DOHH2 (cell line): ENCODE measurements at regions not wholly inside any gene's neighbourhood (a gene's known extent, or its start where the extent isn't known, plus 50 kb on each side); places are given as distances from the start of the nearest gene placed in this dataset.

Source experiments
- H3F3A ChIP-seq: fragments of 200-600 bp; sonication (generic), shearing (Covaris generic); 2 replicates; pipeline ENCODE4 v1.6.0; 2016; ENCODE audit warnings: antibody characterized with exemption, mild to moderate bottlenecking; ENCODE audit not compliant: control insufficient read depth, insufficient read depth
- H3K27ac ChIP-seq: fragments of 200-600 bp; sonication (generic); 2 replicates; pipeline ENCODE4 v1.5.1; 2014; ENCODE audit warnings: low read depth, mild to moderate bottlenecking, low read length, moderate library complexity
- H3K27me3 ChIP-seq: fragments of 200-600 bp; sonication (generic); 2 replicates; pipeline ENCODE4 v1.6.1; 2014; ENCODE audit warnings: mild to moderate bottlenecking, low read length, mixed read lengths; ENCODE audit not compliant: control insufficient read depth
- H3K36me3 ChIP-seq: fragments of 200-600 bp; sonication (generic); 2 replicates; pipeline ENCODE4 v1.6.1; 2014; ENCODE audit warnings: mild to moderate bottlenecking, low read length, moderate library complexity, mixed read lengths; ENCODE audit not compliant: control insufficient read depth
- H3K4me1 ChIP-seq: fragments of 200-600 bp; sonication (generic); 2 replicates; pipeline ENCODE4 v1.6.1; 2014; ENCODE audit warnings: mild to moderate bottlenecking, low read length, mixed read lengths; ENCODE audit not compliant: control insufficient read depth
- H3K4me2 ChIP-seq: fragments of 200-600 bp; sonication (generic); 2 replicates; pipeline ENCODE4 v1.6.0; 2014; ENCODE audit warnings: mild to moderate bottlenecking, low read length, moderate library complexity
- H3K4me3 ChIP-seq: fragments of 200-600 bp; sonication (generic); 2 replicates; pipeline ENCODE4 v1.5.1; 2014; ENCODE audit warnings: mild to moderate bottlenecking, low read length, mixed read lengths
- H3K79me2 ChIP-seq: fragments of 200-600 bp; sonication (generic); 2 replicates; pipeline ENCODE4 v1.6.1; 2014; ENCODE audit warnings: mild to moderate bottlenecking, low read length, mixed read lengths; ENCODE audit not compliant: control insufficient read depth
- H3K9me2 ChIP-seq: fragments of 200-600 bp; sonication (generic); replicated peaks from 2 replicates; pipeline ENCODE4 v1.6.1; 2014; ENCODE audit warnings: mild to moderate bottlenecking, low read length, mixed read lengths; ENCODE audit not compliant: control insufficient read depth
- H3K9me3 ChIP-seq: fragments of 200-600 bp; sonication (generic); 2 replicates; pipeline ENCODE4 v1.6.1; 2014; ENCODE audit warnings: antibody characterized with exemption, low read length, mixed read lengths; ENCODE audit not compliant: control insufficient read depth, insufficient read depth
- H4K20me1 ChIP-seq: fragments of 200-600 bp; sonication (generic); 2 replicates; pipeline ENCODE4 v1.6.0; 2014; ENCODE audit warnings: low read depth, mild to moderate bottlenecking, antibody characterized with exemption, low read length, moderate library complexity; ENCODE audit not compliant: control insufficient read depth, insufficient read depth
- EZH2phosphoT487 ChIP-seq: fragments of 200-600 bp; sonication (generic); IDR thresholded peaks from 2 replicates; pipeline ENCODE4 v1.6.1; 2017; ENCODE audit warnings: borderline replicate concordance, mild to moderate bottlenecking, antibody characterized with exemption, low read length, moderate library complexity, mixed read lengths
- TF ChIP-seq, protein P1 (sequence below): fragments of 200-600 bp; sonication (generic); IDR thresholded peaks from one replicate; pipeline ENCODE4 v1.5.1; 2014; ENCODE audit warnings: antibody characterized with exemption, mild to moderate bottlenecking, low read depth, low read length; ENCODE audit not compliant: poor library complexity, severe bottlenecking

DNA sequence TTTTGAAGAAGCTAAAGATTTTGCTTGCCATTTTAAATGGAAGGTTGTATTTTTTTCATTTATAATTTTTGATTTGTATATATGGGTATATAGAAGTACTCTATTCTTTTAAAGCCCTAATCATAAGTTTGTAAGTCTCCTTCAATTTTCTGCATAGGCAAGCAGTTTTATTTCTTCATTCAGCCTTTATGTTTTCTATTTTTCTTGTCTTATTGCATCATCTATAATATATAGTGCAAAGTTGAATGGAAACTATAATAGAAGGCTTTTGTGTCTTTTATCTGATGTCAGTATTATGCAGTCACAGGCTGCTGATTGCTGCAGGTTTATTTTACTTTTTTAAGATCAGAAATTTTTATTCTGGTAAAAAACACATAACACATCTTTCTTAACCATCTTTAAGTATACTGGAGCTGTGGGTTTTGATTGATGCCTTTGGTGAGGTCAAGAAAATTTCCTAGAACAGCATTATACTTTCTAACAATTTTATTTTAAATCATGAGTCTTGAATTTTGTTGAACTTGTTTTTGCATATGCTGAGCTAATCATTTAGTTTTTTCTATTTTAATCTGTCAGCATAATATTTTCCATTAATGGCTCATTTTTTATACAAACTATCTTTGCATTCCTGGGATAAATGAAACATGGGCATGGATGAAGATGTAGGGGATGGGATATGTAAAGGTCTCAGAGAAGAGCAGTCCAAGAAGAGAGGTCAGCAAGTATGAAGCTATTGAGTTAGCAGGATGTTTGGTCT is 366.7 kb upstream of the MAP3K7 start:
- TF ChIP-seq EZH2phosphoT487, result no peak
- TF ChIP-seq, protein P1, sequence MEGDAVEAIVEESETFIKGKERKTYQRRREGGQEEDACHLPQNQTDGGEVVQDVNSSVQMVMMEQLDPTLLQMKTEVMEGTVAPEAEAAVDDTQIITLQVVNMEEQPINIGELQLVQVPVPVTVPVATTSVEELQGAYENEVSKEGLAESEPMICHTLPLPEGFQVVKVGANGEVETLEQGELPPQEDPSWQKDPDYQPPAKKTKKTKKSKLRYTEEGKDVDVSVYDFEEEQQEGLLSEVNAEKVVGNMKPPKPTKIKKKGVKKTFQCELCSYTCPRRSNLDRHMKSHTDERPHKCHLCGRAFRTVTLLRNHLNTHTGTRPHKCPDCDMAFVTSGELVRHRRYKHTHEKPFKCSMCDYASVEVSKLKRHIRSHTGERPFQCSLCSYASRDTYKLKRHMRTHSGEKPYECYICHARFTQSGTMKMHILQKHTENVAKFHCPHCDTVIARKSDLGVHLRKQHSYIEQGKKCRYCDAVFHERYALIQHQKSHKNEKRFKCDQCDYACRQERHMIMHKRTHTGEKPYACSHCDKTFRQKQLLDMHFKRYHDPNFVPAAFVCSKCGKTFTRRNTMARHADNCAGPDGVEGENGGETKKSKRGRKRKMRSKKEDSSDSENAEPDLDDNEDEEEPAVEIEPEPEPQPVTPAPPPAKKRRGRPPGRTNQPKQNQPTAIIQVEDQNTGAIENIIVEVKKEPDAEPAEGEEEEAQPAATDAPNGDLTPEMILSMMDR, result no peak
- Histone ChIP-seq H3K9me3 (no peaks in the 10 kb centered on the region), H3K4me3 (no peak overlapping the region), H4K20me1 (no peaks in the 10 kb centered on the region), H3K4me1 (no peaks in the 10 kb centered on the region), H3K79me2 (no peaks in the 10 kb centered on the region), H3K27me3 (peaks cover 2% of the 10 kb centered on the region; the same call in 1 of the 2 replicates), H3K4me2 (no peak overlapping the region), H3K27ac (no peak overlapping the region), H3K36me3 (no peaks in the 10 kb centered on the region), H3F3A (no peaks in the 10 kb centered on the region), H3K9me2 (no peaks in the 10 kb centered on the region)

GRCh38 chr6:90952176-90952575 is 365.3 kb upstream of the MAP3K7 start:
- TF ChIP-seq, protein P1, result no peak
- TF ChIP-seq EZH2phosphoT487, result no peak
- no peak overlapping the region for H3K4me2 ChIP-seq
- no peak overlapping the region for H3K27ac ChIP-seq
- H3K9me3 ChIP-seq, result no peaks in the 10 kb centered on the region
- H3K27me3 ChIP-seq, result peaks cover 2% of the 10 kb centered on the region; the same call in 1 of the 2 replicates
- H3K79me2 ChIP-seq, result no peaks in the 10 kb centered on the region
- H3K4me3 ChIP-seq, result no peak overlapping the region
- no peaks in the 10 kb centered on the region for H3F3A ChIP-seq
- no peaks in the 10 kb centered on the region for H4K20me1 ChIP-seq
- H3K9me2 ChIP-seq, result no peaks in the 10 kb centered on the region
- no peaks in the 10 kb centered on the region for H3K4me1 ChIP-seq
- no peaks in the 10 kb centered on the region for H3K36me3 ChIP-seq

GRCh38 chr6:90948540-90948939 is 361.7 kb upstream of the MAP3K7 start:
- TF ChIP-seq, protein P1, result no peak
- TF ChIP-seq EZH2phosphoT487, result no peak
- no peaks in the 10 kb centered on the region for H3K36me3 ChIP-seq

More at GRCh38 chr6:90948540-90948939, 361.7 kb upstream of the MAP3K7 start:
- no peaks in the 10 kb centered on the region for H3K4me1 ChIP-seq
- no peaks in the 10 kb centered on the region for H4K20me1 ChIP-seq
- no peaks in the 10 kb centered on the region for H3K9me2 ChIP-seq
- peaks cover 2% of the 10 kb centered on the region; the same call in 1 of the 2 replicates for H3K27me3 ChIP-seq
- no peak overlapping the region for H3K27ac ChIP-seq
- no peak overlapping the region for H3K4me3 ChIP-seq
- H3F3A ChIP-seq, result no peaks in the 10 kb centered on the region
- no peaks in the 10 kb centered on the region for H3K79me2 ChIP-seq
- no peak overlapping the region for H3K4me2 ChIP-seq
- H3K9me3 ChIP-seq, result no peaks in the 10 kb centered on the region
